HEK293 (cell line): ENCODE measurements at regions not wholly inside any gene's neighbourhood (a gene's known extent, or its start where the extent isn't known, plus 50 kb on each side); places are given as distances from the start of the nearest gene placed in this dataset.

Experiments used
- KLF7 ChIP-seq: fragments of 450-650 bp; formaldehyde crosslinking; IDR thresholded peaks from 2 replicates; pipeline ENCODE4 v1.5.1; 2016; ENCODE audit warnings: missing biosample characterization, missing genetic modification characterization, borderline replicate concordance
- TCF7L2 ChIP-seq: IDR thresholded peaks from 2 replicates; pipeline ENCODE4 v1.6.1; 2011; ENCODE audit warnings: low read depth, mild to moderate bottlenecking, inconsistent platforms, low read length, moderate library complexity, borderline replicate concordance
- ZBTB8A ChIP-seq: fragments of 450-650 bp; formaldehyde crosslinking; IDR thresholded peaks from 2 replicates; pipeline ENCODE4 v1.5.1; 2016; ENCODE audit warnings: missing biosample characterization, missing genetic modification characterization
- ZNF324 ChIP-seq: fragments of 450-650 bp; formaldehyde crosslinking; IDR thresholded peaks from 2 replicates; pipeline ENCODE4 v1.5.1; 2016; ENCODE audit warnings: missing biosample characterization, missing genetic modification characterization
- TF ChIP-seq, protein P1 (sequence below): fragments of 450-650 bp; formaldehyde crosslinking; IDR thresholded peaks from 2 replicates; pipeline ENCODE4 v1.5.1; 2016; ENCODE audit warnings: missing biosample characterization, missing genetic modification characterization
- TF ChIP-seq, protein P2 (sequence below): fragments of 450-650 bp; formaldehyde crosslinking; IDR thresholded peaks from 2 replicates; pipeline ENCODE4 v1.5.1; 2016; ENCODE audit warnings: missing biosample characterization, missing genetic modification characterization, low read depth
- TF ChIP-seq, protein P3 (sequence below): fragments of 450-650 bp; formaldehyde crosslinking; IDR thresholded peaks from 2 replicates; pipeline ENCODE4 v1.5.1; 2016; ENCODE audit warnings: missing biosample characterization, missing genetic modification characterization

DNA sequence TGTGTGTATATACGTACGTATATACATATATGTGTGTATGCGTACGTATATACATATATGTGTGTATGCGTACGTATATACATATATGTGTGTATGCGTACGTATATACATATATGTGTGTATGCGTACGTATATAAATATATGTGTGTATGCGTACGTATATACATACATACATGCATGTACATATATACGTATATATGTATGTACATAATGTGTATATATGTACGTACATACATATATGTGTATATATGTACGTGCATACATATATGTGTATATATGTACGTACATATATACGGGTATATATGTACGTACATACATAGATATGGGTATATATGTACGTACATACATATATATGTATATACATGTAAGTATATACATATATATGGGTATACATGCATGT lies 332.1 kb downstream of the CRPPA start:
- TF ChIP-seq, protein P1, sequence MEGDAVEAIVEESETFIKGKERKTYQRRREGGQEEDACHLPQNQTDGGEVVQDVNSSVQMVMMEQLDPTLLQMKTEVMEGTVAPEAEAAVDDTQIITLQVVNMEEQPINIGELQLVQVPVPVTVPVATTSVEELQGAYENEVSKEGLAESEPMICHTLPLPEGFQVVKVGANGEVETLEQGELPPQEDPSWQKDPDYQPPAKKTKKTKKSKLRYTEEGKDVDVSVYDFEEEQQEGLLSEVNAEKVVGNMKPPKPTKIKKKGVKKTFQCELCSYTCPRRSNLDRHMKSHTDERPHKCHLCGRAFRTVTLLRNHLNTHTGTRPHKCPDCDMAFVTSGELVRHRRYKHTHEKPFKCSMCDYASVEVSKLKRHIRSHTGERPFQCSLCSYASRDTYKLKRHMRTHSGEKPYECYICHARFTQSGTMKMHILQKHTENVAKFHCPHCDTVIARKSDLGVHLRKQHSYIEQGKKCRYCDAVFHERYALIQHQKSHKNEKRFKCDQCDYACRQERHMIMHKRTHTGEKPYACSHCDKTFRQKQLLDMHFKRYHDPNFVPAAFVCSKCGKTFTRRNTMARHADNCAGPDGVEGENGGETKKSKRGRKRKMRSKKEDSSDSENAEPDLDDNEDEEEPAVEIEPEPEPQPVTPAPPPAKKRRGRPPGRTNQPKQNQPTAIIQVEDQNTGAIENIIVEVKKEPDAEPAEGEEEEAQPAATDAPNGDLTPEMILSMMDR (tag by site-specific recombination), result no peak
- TF ChIP-seq TCF7L2, result no peak
- TF ChIP-seq, protein P2, sequence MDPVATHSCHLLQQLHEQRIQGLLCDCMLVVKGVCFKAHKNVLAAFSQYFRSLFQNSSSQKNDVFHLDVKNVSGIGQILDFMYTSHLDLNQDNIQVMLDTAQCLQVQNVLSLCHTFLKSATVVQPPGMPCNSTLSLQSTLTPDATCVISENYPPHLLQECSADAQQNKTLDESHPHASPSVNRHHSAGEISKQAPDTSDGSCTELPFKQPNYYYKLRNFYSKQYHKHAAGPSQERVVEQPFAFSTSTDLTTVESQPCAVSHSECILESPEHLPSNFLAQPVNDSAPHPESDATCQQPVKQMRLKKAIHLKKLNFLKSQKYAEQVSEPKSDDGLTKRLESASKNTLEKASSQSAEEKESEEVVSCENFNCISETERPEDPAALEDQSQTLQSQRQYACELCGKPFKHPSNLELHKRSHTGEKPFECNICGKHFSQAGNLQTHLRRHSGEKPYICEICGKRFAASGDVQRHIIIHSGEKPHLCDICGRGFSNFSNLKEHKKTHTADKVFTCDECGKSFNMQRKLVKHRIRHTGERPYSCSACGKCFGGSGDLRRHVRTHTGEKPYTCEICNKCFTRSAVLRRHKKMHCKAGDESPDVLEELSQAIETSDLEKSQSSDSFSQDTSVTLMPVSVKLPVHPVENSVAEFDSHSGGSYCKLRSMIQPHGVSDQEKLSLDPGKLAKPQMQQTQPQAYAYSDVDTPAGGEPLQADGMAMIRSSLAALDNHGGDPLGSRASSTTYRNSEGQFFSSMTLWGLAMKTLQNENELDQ (tag by site-specific recombination), result no peak
- TF ChIP-seq ZNF324, result no peak
- no peak for TF ChIP-seq ZBTB8A (tag by site-specific recombination)
- TF ChIP-seq, protein P3, sequence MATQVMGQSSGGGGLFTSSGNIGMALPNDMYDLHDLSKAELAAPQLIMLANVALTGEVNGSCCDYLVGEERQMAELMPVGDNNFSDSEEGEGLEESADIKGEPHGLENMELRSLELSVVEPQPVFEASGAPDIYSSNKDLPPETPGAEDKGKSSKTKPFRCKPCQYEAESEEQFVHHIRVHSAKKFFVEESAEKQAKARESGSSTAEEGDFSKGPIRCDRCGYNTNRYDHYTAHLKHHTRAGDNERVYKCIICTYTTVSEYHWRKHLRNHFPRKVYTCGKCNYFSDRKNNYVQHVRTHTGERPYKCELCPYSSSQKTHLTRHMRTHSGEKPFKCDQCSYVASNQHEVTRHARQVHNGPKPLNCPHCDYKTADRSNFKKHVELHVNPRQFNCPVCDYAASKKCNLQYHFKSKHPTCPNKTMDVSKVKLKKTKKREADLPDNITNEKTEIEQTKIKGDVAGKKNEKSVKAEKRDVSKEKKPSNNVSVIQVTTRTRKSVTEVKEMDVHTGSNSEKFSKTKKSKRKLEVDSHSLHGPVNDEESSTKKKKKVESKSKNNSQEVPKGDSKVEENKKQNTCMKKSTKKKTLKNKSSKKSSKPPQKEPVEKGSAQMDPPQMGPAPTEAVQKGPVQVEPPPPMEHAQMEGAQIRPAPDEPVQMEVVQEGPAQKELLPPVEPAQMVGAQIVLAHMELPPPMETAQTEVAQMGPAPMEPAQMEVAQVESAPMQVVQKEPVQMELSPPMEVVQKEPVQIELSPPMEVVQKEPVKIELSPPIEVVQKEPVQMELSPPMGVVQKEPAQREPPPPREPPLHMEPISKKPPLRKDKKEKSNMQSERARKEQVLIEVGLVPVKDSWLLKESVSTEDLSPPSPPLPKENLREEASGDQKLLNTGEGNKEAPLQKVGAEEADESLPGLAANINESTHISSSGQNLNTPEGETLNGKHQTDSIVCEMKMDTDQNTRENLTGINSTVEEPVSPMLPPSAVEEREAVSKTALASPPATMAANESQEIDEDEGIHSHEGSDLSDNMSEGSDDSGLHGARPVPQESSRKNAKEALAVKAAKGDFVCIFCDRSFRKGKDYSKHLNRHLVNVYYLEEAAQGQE (tag by site-specific recombination), result no peak
- no peak for TF ChIP-seq KLF7 (tag by site-specific recombination)
